ENCODE measurements at regions not wholly inside any gene's neighbourhood (a gene's known extent, or its start where the extent isn't known, plus 50 kb on each side); places are given as distances from the start of the nearest gene placed in this dataset.

GRCh38 chr6:104068281-104068680, 791.4 kb downstream of the HACE1 start:
- no peaks in the 10 kb centered on the region for H3K4me1 ChIP-seq (ENCODE audit: control insufficient read depth, extremely low read depth, insufficient read depth, low read length)
- no peak for FAIRE-seq
- no peaks in the 10 kb centered on the region for H3K27me3 ChIP-seq (ENCODE audit: control insufficient read depth in 2 of 2, insufficient read depth in 2 of 2, low read length in 2 of 2)
- no peaks in the 10 kb centered on the region for H4K20me1 ChIP-seq (replicated peaks; ENCODE audit: control insufficient read depth, extremely low read depth, insufficient read depth, low read length)
- CTCF ChIA-PET, result no interaction called here
- dilution Hi-C loops (cut with MboI; ENCODE audit: extremely low pct_ligation_motif_present, low sequenced_read_pairs), result no loop called here
- no TSS peak for BruUV-seq (replicated peaks)
- no peaks in the 10 kb centered on the region for H3K36me3 ChIP-seq (ENCODE audit: control insufficient read depth in 2 of 2, extremely low read depth in 1 of 2, insufficient read depth in 2 of 2, low read length in 2 of 2)
- H3K4me2 ChIP-seq (ENCODE audit: insufficient read depth, low read length), result no peak overlapping the region
- no peak overlapping the region for H3K4me3 ChIP-seq (replicated peaks in 1 of 3; ENCODE audit: insufficient read depth in 1 of 3, low read depth in 1 of 3, low read length in 3 of 3)
- no peaks in the 10 kb centered on the region for H3K9me3 ChIP-seq (replicated peaks; ENCODE audit: control insufficient read depth, insufficient read depth, low read length)
- H2AFZ ChIP-seq (ENCODE audit: low read depth, low read length), result no peak overlapping the region
- no peak for DNase-seq (ENCODE audit: low read depth, low spot score)
- H3K9me1 ChIP-seq (replicated peaks; ENCODE audit: control insufficient read depth, extremely low read depth, insufficient read depth, low read length), result no peaks in the 10 kb centered on the region
- no peak for TF ChIP-seq JUN (IDR thresholded peaks at IDR 0.05; ENCODE audit: borderline replicate concordance, insufficient read depth, insufficient read length, low read depth)
- TF ChIP-seq MAX (IDR thresholded peaks at IDR 0.05; ENCODE audit: insufficient read depth, insufficient read length), result no peak
- no peak for TF ChIP-seq FOS (IDR thresholded peaks at IDR 0.05; ENCODE audit: borderline replicate concordance, insufficient read depth, low read length)
- TF ChIP-seq GATA2 (IDR thresholded peaks at IDR 0.05; ENCODE audit: insufficient read depth, insufficient read length, low read depth, low read length), result no peak
- intact Hi-C loops (cut with micrococcal nuclease), result no loop called here
- H3K27ac ChIP-seq (ENCODE audit: insufficient read depth, low read depth, low read length), result no peak overlapping the region
- POLR2A ChIA-PET, result no interaction called here
- no peaks in the 10 kb centered on the region for H3K79me2 ChIP-seq (ENCODE audit: control insufficient read depth, insufficient read depth, low read length)
- no peak overlapping the region for H3K9ac ChIP-seq (replicated peaks; ENCODE audit: extremely low read depth, insufficient read depth, low read length)

- CTCF ChIA-PET, result no interaction called here
- no peaks in the 10 kb centered on the region for H3K27me3 ChIP-seq (ENCODE audit: control insufficient read depth in 2 of 2, insufficient read depth in 2 of 2, low read length in 2 of 2)
- no peaks in the 10 kb centered on the region for H3K36me3 ChIP-seq (ENCODE audit: control insufficient read depth in 2 of 2, extremely low read depth in 1 of 2, insufficient read depth in 2 of 2, low read length in 2 of 2)
- H2AFZ ChIP-seq (ENCODE audit: low read depth, low read length), result no peak overlapping the region
- no peak overlapping the region for H3K27ac ChIP-seq (ENCODE audit: insufficient read depth, low read depth, low read length)
- H3K9me3 ChIP-seq (replicated peaks; ENCODE audit: control insufficient read depth, insufficient read depth, low read length), result no peaks in the 10 kb centered on the region
- intact Hi-C loops (cut with micrococcal nuclease), result no loop called here
- DNase-seq (ENCODE audit: low read depth, low spot score), result no peak
- H3K79me2 ChIP-seq (ENCODE audit: control insufficient read depth, insufficient read depth, low read length), result no peaks in the 10 kb centered on the region
- no peaks in the 10 kb centered on the region for H4K20me1 ChIP-seq (replicated peaks; ENCODE audit: control insufficient read depth, extremely low read depth, insufficient read depth, low read length)
- POLR2A ChIA-PET, result no interaction called here
- no peak overlapping the region for H3K4me3 ChIP-seq (replicated peaks in 1 of 3; ENCODE audit: insufficient read depth in 1 of 3, low read depth in 1 of 3, low read length in 3 of 3)
- no peak overlapping the region for H3K4me2 ChIP-seq (ENCODE audit: insufficient read depth, low read length)
- no peak overlapping the region for H3K9ac ChIP-seq (replicated peaks; ENCODE audit: extremely low read depth, insufficient read depth, low read length)
- FAIRE-seq, result no peak
- dilution Hi-C loops (cut with MboI; ENCODE audit: extremely low pct_ligation_motif_present, low sequenced_read_pairs), result no loop called here
- no peak for TF ChIP-seq MAX (IDR thresholded peaks at IDR 0.05; ENCODE audit: insufficient read depth, insufficient read length)
- H3K4me1 ChIP-seq (ENCODE audit: control insufficient read depth, extremely low read depth, insufficient read depth, low read length), result no peaks in the 10 kb centered on the region
- no peaks in the 10 kb centered on the region for H3K9me1 ChIP-seq (replicated peaks; ENCODE audit: control insufficient read depth, extremely low read depth, insufficient read depth, low read length)
- BruUV-seq (replicated peaks), result no TSS peak
These were observed 794.8 kb downstream of the HACE1 start for GRCh38 chr6:104064876-104065275.

All from endothelial cell of umbilical vein (primary cell).